ENCODE measurements at regions not wholly inside any gene's neighbourhood (a gene's known extent, or its start where the extent isn't known, plus 50 kb on each side); places are given as distances from the start of the nearest gene placed in this dataset.
A peak's percentile ranks its signal among the peaks of the same experiment; 100 is the strongest.

- H3K4me3 ChIP-seq, result no peak overlapping the region
- FAIRE-seq (no peak), DNase-seq (ENCODE audit: low read depth in 1 of 2, low spot score in 1 of 2) (peak in 1 of 2 experiments; percentile 4), ATAC-seq (peak; percentile 34 to 54; a peak in 2 of 6 replicates)
- H3K27ac ChIP-seq, result no peak overlapping the region
- TF ChIP-seq KDM1A (IDR thresholded peaks at IDR 0.05; ENCODE audit: low read depth), result no peak
- TF ChIP-seq GATA3 (IDR thresholded peaks at IDR 0.05; ENCODE audit: borderline replicate concordance), result no peak
- TF ChIP-seq NPAS2 (CRISPR knock-in tag; IDR thresholded peaks at IDR 0.05; ENCODE audit: borderline replicate concordance), result no peak
- TF ChIP-seq MYC (IDR thresholded peaks at IDR 0.05; ENCODE audit: borderline replicate concordance, low read length), result no peak
- TF ChIP-seq NR3C1 (IDR thresholded peaks at IDR 0.05), result no peak
- no peak for TF ChIP-seq TFCP2L1 (CRISPR knock-in tag; IDR thresholded peaks at IDR 0.05)
- no peak for TF ChIP-seq SREBF2 (IDR thresholded peaks at IDR 0.05)
- no peak for TF ChIP-seq REST (IDR thresholded peaks at IDR 0.05)
- no peak for TF ChIP-seq SMC3 (IDR thresholded peaks at IDR 0.05)
- TF ChIP-seq RARB (CRISPR knock-in tag; IDR thresholded peaks at IDR 0.05), result no peak
- TF ChIP-seq POLR2A (IDR thresholded peaks at IDR 0.05; ENCODE audit: low read length), result no peak
- no peak for TF ChIP-seq ESRRA (IDR thresholded peaks at IDR 0.05; ENCODE audit: borderline replicate concordance, low read length)
- no peaks in the 10 kb centered on the region for H3K4me1 ChIP-seq
- WGBS (ENCODE audit: missing lambda C conversion rate), result 32% methylated on average over 6 of the region's 6 CpGs
- ChIA-PET POLR2A (no interaction called here), CTCF (interaction anchor here (0.8 to 1.3 kb wide), 5 partner anchors 47 to 1004 kb away, joined by 3 to 4 read pairs (median 3); no protein-coding TSS in a partner anchor)
- H3K9me3 ChIP-seq, result 0 out of 3 replicates have a peak, but pooled peaks cover 3% of the 10 kb centered on the region
- no peak overlapping the region for H3K4me2 ChIP-seq
Observed at GRCh38 chr9:13424204-13424603, 144.7 kb upstream of the MPDZ start.

- no peak overlapping the region for H3K4me3 ChIP-seq
- ChIA-PET CTCF (no interaction called here), POLR2A (no interaction called here)
- DNase-seq (ENCODE audit: low read depth in 1 of 2, low spot score in 1 of 2) (no peak), FAIRE-seq (no peak), ATAC-seq (no peak)
- H3K27ac ChIP-seq, result no peak overlapping the region
- TF ChIP-seq ZNF302 (CRISPR knock-in tag; IDR thresholded peaks at IDR 0.05) (no peak), SMC3 (IDR thresholded peaks at IDR 0.05) (no peak), KDM1A (IDR thresholded peaks at IDR 0.05; ENCODE audit: low read depth) (no peak), POLR2AphosphoS2 (conservative IDR thresholded peaks at IDR 0.05; ENCODE audit: low read length) (no peak), NPAS2 (CRISPR knock-in tag; IDR thresholded peaks at IDR 0.05; ENCODE audit: borderline replicate concordance) (no peak), RCOR1 (IDR thresholded peaks at IDR 0.05; ENCODE audit: low read depth, low read length) (no peak), ZC3H11A (IDR thresholded peaks at IDR 0.05) (no peak), PBX3 (IDR thresholded peaks at IDR 0.05) (no peak), ATOH8 (CRISPR knock-in tag; IDR thresholded peaks at IDR 0.05; ENCODE audit: low read depth) (no peak)
- no peaks in the 10 kb centered on the region for H3K4me1 ChIP-seq
- H3K4me2 ChIP-seq, result no peak overlapping the region
- no peaks in the 10 kb centered on the region for H3K9me3 ChIP-seq
Observed at GRCh38 chr9:13414349-13414748, 134.9 kb upstream of the MPDZ start.

- ChIA-PET CTCF (interaction anchor here (1.2 to 1.7 kb wide), 2 partner anchors 15 to 54 kb away, joined by 3 to 5 read pairs; no protein-coding TSS in a partner anchor), POLR2A (no interaction called here)
- H3K4me3 ChIP-seq, result no peak overlapping the region
Observed at GRCh38 chr9:13412331-13412730, 132.8 kb upstream of the MPDZ start.

More at GRCh38 chr9:13412331-13412730, 132.8 kb upstream of the MPDZ start:
- Histone ChIP-seq H3K4me1 (no peaks in the 10 kb centered on the region), H3K9me3 (no peaks in the 10 kb centered on the region), H3K27ac (no peak overlapping the region), H3K4me2 (no peak overlapping the region)
- no peak for ATAC-seq
- WGBS (ENCODE audit: missing lambda C conversion rate), result 14% methylated on average over 2 of the region's 2 CpGs
- TF ChIP-seq BHLHE40 (IDR thresholded peaks at IDR 0.05; ENCODE audit: low read depth, low read length) (no peak), ZNF302 (CRISPR knock-in tag; IDR thresholded peaks at IDR 0.05) (no peak), MYC (IDR thresholded peaks at IDR 0.05; ENCODE audit: borderline replicate concordance, low read length) (no peak), HMGXB4 (CRISPR knock-in tag; IDR thresholded peaks at IDR 0.05; ENCODE audit: borderline replicate concordance) (no peak), NPAS2 (CRISPR knock-in tag; IDR thresholded peaks at IDR 0.05; ENCODE audit: borderline replicate concordance) (no peak), HOXA7 (CRISPR knock-in tag; IDR thresholded peaks at IDR 0.05) (no peak), NFE2L2 (conservative IDR thresholded peaks at IDR 0.05; ENCODE audit: low read length) (no peak), ZC3H11A (IDR thresholded peaks at IDR 0.05) (no peak), USF2 (IDR thresholded peaks at IDR 0.05) (no peak)
- DNase-seq (ENCODE audit: low read depth in 1 of 2, low spot score in 1 of 2), result no peak
- no peak for FAIRE-seq

Data from A549 (cell line).